ENCODE measurements at regions not wholly inside any gene's neighbourhood (a gene's known extent, or its start where the extent isn't known, plus 50 kb on each side); places are given as distances from the start of the nearest gene placed in this dataset.
"Not testable (repeated sequence)": the region's sequence is repeated elsewhere in the genome, so short reads cannot be mapped to it uniquely, and the experiment has no call there.

- no peak for DNase-seq (ENCODE audit: low read depth)
Observed at GRCh38 chr6:112984899-112985298, 637.8 kb downstream of the RFPL4B start.

GRCh38 chr6:112986321-112986720 is 639.2 kb downstream of the RFPL4B start:
- no peak for DNase-seq (ENCODE audit: low read depth)

GRCh38 chr6:112988748-112989147 is 641.6 kb downstream of the RFPL4B start:
- no peak for DNase-seq (ENCODE audit: low read depth)

- no peak for DNase-seq (ENCODE audit: low read depth)
Observed at GRCh38 chr6:112990971-112991370, 643.8 kb downstream of the RFPL4B start.

- DNase-seq (ENCODE audit: low read depth): no peak
Observed at GRCh38 chr6:112991912-112992311, 644.8 kb downstream of the RFPL4B start.

- DNase-seq (ENCODE audit: low read depth): no peak
Observed at GRCh38 chr6:112997421-112998085, 650.4 kb downstream of the RFPL4B start.

GRCh38 chr6:113004054-113004453 is 656.9 kb downstream of the RFPL4B start:
- no peak for DNase-seq (ENCODE audit: low read depth)

- no peak for DNase-seq (ENCODE audit: low read depth)
Observed at GRCh38 chr6:113004470-113005270, 657.5 kb downstream of the RFPL4B start.

GRCh38 chr6:113006494-113006893 is 659.4 kb downstream of the RFPL4B start:
- no peak for DNase-seq (ENCODE audit: low read depth)

GRCh38 chr6:113009682-113010081 is 662.6 kb downstream of the RFPL4B start:
- DNase-seq (ENCODE audit: low read depth): peak; percentile 37

GRCh38 chr6:113010196-113010989 is 663.3 kb downstream of the RFPL4B start:
- DNase-seq (ENCODE audit: low read depth): no peak

GRCh38 chr6:113011389-113011788 is 664.3 kb downstream of the RFPL4B start:
- no peak for DNase-seq (ENCODE audit: low read depth)

GRCh38 chr6:113011801-113012200 is 664.7 kb downstream of the RFPL4B start:
- DNase-seq (ENCODE audit: low read depth): peak; percentile 44

- DNase-seq (ENCODE audit: low read depth): peak; percentile 63
Observed at GRCh38 chr6:113015249-113015648, 668.1 kb downstream of the RFPL4B start.

- no peak for DNase-seq (ENCODE audit: low read depth)
Observed at GRCh38 chr6:113017353-113017752, 670.2 kb downstream of the RFPL4B start.

- DNase-seq (ENCODE audit: low read depth): peak; percentile 97
Observed at GRCh38 chr6:113018351-113019151, 671.4 kb downstream of the RFPL4B start.

- DNase-seq (ENCODE audit: low read depth): no peak
Observed at GRCh38 chr6:113019176-113019575, 672.0 kb downstream of the RFPL4B start.

- DNase-seq (ENCODE audit: low read depth): no peak
Observed at GRCh38 chr6:113027780-113028179, 680.6 kb downstream of the RFPL4B start.

GRCh38 chr6:113029161-113029560 is 682.0 kb downstream of the RFPL4B start:
- not testable (repeated sequence) for DNase-seq (ENCODE audit: low read depth)

- DNase-seq (ENCODE audit: low read depth): no peak
Observed at GRCh38 chr6:113031591-113032238, 684.6 kb downstream of the RFPL4B start.

GRCh38 chr6:113039005-113039404 is 691.9 kb downstream of the RFPL4B start:
- DNase-seq (ENCODE audit: low read depth): no peak

All from stromal cell of bone marrow (primary cell).